Liver (tissue), 3 donors: ENCODE measurements at regions not wholly inside any gene's neighbourhood (a gene's known extent, or its start where the extent isn't known, plus 50 kb on each side); places are given as distances from the start of the nearest gene placed in this dataset.

Experiments
- SP1 ChIP-seq: IDR thresholded peaks from 2 replicates; pipeline ENCODE4 v1.6.1; 2018; ENCODE audit warnings: antibody characterized with exemption, mild to moderate bottlenecking
- TAF1 ChIP-seq: conservative IDR thresholded peaks from 2 replicates; pipeline ENCODE4 v1.6.1; 2016; ENCODE audit warnings: antibody characterized with exemption, mild to moderate bottlenecking
- TF ChIP-seq, protein P1 (sequence below): fragments of 150-350 bp; IDR thresholded peaks from 2 replicates; pipeline ENCODE4 v1.5.1; 2017; ENCODE audit warnings: improper control_type of control experiment, low read depth, low read length; ENCODE audit not compliant: missing input control
- donor health status: healthy.
- donor health status: healthy.

DNA sequence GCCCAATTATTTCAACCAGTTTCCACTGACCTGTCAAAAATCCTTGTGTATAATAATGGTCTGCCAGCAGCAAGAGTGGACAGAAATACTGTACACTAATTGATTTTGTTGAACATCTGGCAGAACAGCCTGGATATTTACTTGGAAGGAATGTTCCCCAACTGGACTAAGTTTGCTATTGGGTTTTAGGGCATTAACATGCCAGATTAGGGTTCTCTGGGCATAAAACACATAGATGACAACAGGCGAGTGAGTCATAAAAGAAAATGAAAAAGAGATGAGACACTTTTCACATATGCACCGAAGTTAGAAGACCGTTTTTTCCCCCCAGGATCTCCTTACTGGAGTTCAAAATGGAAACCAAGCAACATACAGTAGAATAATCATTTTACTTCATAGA, 236.3 kb upstream of the NAV3 start:
- TF ChIP-seq, protein P1, sequence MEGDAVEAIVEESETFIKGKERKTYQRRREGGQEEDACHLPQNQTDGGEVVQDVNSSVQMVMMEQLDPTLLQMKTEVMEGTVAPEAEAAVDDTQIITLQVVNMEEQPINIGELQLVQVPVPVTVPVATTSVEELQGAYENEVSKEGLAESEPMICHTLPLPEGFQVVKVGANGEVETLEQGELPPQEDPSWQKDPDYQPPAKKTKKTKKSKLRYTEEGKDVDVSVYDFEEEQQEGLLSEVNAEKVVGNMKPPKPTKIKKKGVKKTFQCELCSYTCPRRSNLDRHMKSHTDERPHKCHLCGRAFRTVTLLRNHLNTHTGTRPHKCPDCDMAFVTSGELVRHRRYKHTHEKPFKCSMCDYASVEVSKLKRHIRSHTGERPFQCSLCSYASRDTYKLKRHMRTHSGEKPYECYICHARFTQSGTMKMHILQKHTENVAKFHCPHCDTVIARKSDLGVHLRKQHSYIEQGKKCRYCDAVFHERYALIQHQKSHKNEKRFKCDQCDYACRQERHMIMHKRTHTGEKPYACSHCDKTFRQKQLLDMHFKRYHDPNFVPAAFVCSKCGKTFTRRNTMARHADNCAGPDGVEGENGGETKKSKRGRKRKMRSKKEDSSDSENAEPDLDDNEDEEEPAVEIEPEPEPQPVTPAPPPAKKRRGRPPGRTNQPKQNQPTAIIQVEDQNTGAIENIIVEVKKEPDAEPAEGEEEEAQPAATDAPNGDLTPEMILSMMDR, result no peak
- TF ChIP-seq TAF1 (no peak), SP1 (no peak)
